NT2/D1 (cell line): ENCODE measurements at regions not wholly inside any gene's neighbourhood (a gene's known extent, or its start where the extent isn't known, plus 50 kb on each side); places are given as distances from the start of the nearest gene placed in this dataset.

ENCODE experiments used
- DNase-seq: peaks from one replicate; pipeline ENCODE4 v3.0.0-alpha.2; 2011; ENCODE audit warnings: low read depth, low spot score
- H3K27me3 ChIP-seq: 2 replicates; pipeline ENCODE4 v1.6.0; 2011; ENCODE audit warnings: mild to moderate bottlenecking; ENCODE audit not compliant: insufficient read length, insufficient read depth
- H3K36me3 ChIP-seq: 2 replicates; pipeline ENCODE4 v1.6.1; 2011; ENCODE audit warnings: mild to moderate bottlenecking, low read length, mixed read lengths; ENCODE audit not compliant: insufficient read depth, insufficient read length
- H3K4me1 ChIP-seq: 2 replicates; pipeline ENCODE4 v1.5.1; 2011; ENCODE audit not compliant: insufficient read depth, insufficient read length
- H3K4me3 ChIP-seq: 2 replicates; pipeline ENCODE4 v1.5.1; 2011; ENCODE audit warnings: low read depth; ENCODE audit not compliant: insufficient read length
- H3K9ac ChIP-seq: 2 replicates; pipeline ENCODE4 v1.6.0; 2011; ENCODE audit warnings: low read depth; ENCODE audit not compliant: insufficient read length
- H3K9me3 ChIP-seq: 2 replicates; pipeline ENCODE4 v1.5.1; 2011; ENCODE audit warnings: mild to moderate bottlenecking, low read length; ENCODE audit not compliant: insufficient read depth
- SUZ12 ChIP-seq: IDR thresholded peaks from 2 replicates; pipeline ENCODE4 v1.6.1; 2011; ENCODE audit not compliant: insufficient read length, insufficient read depth; ENCODE audit errors: extremely low read depth
- YY1 ChIP-seq: IDR thresholded peaks from 2 replicates; pipeline ENCODE4 v1.6.1; 2011; ENCODE audit not compliant: insufficient read length, insufficient read depth
- ZNF274 ChIP-seq: IDR thresholded peaks from 2 replicates; pipeline ENCODE4 v1.6.1; 2011; ENCODE audit warnings: mild to moderate bottlenecking, low read depth, low read length

DNA sequence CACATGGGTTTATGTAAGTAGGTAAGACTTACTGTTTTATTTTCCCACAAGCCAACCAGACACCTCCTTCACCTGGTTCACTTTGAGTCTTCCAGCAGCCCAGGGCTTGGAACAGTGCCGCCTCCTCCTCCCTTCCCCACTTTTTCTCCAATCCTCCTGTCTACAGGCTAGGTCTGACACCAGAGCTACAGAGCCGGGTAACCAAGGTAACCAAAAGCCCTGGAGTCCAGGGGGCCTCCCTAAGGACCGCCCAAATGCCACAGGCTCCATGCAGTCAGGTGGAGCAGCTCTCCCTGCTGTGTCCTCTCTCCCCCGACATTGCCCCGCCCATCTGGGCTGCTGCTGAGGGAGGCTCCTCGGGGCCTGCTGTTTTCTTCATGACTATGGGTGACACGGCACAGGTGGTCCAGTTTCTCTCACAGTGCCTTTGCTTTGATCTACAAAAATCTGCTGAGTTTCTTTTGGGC is 138.0 kb upstream of the EFNA5 start:
- peak overlapping the region; percentile 42 for H3K9ac ChIP-seq
- no peaks in the 10 kb centered on the region for H3K36me3 ChIP-seq
- peaks cover 4% of the 10 kb centered on the region for H3K4me1 ChIP-seq
- H3K4me3 ChIP-seq: no peak overlapping the region
- TF ChIP-seq YY1 (no peak), ZNF274 (no peak), SUZ12 (no peak)
- no peaks in the 10 kb centered on the region for H3K9me3 ChIP-seq
- peak; percentile 68 for DNase-seq
- H3K27me3 ChIP-seq: no peaks in the 10 kb centered on the region

DNA sequence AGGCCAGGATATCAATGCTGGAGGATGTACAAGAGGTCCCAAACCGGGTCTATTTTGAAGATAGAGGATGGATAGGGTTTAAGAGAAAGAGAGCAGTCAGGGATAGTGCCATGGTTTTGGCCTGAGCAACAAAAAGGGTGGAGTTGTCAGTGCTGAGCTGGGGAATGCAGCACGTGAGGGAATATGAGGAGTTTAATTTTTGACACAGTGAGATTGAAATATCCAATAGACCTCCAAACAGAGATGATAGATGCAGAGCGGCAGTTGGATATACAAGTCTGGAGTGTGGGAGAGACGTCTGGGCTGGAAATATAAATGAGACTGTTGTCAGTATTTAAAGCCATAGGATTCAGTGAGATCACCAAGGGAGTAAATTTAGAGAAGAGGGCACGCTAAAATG is 136.7 kb upstream of the EFNA5 start:
- Histone ChIP-seq H3K4me1 (peaks cover 4% of the 10 kb centered on the region), H3K9me3 (no peaks in the 10 kb centered on the region), H3K36me3 (no peaks in the 10 kb centered on the region), H3K27me3 (no peaks in the 10 kb centered on the region), H3K9ac (no peak overlapping the region), H3K4me3 (no peak overlapping the region)
- DNase-seq: no peak
- TF ChIP-seq YY1 (no peak), SUZ12 (no peak), ZNF274 (no peak)

DNA sequence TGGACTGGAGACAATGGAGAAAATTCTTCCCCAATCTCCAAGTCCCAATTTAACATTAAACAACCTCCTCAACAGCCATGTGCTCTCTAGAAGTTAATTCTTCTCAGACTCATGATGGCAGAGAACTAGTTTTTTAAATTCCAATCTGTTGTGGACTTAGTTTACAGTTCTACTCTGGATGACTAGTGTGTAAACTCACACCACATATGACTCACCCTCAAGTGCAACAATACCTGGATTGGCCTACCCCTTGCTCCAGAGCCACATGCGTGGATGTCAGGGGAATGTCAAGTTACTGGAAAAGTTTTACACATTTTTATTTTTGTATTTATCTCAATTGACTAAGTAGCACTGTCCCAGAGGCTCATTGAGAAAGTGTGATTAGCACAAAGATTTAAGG is 136.0 kb upstream of the EFNA5 start:
- Histone ChIP-seq H3K36me3 (no peaks in the 10 kb centered on the region), H3K27me3 (no peaks in the 10 kb centered on the region), H3K9me3 (no peaks in the 10 kb centered on the region), H3K9ac (no peak overlapping the region), H3K4me3 (no peak overlapping the region), H3K4me1 (peaks cover 4% of the 10 kb centered on the region)
- DNase-seq: no peak
- TF ChIP-seq YY1: no peak
- TF ChIP-seq ZNF274: no peak
- no peak for TF ChIP-seq SUZ12

DNA sequence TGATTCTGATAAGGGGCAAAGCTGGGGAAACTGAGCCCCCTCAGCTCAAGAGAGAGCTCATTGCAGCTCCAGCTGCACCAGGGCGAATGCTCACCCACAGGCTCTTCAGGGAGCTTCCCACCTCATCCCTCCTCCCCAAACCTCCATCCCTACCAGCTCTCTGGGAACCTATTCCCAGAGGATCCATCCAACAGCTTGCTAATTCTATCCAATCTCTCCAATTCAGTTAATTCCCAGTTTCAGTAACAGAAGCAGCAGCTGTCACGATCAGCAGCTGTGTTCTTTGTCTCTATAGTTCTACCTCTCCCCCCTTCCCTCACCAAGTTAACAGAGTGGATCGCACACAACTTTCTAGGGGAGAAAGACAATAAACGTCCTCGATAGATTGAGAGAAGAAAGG is 135.5 kb upstream of the EFNA5 start:
- TF ChIP-seq ZNF274: no peak
- no peak for DNase-seq
- no peak overlapping the region for H3K4me3 ChIP-seq
- no peaks in the 10 kb centered on the region for H3K27me3 ChIP-seq
- no peaks in the 10 kb centered on the region for H3K9me3 ChIP-seq
- no peaks in the 10 kb centered on the region for H3K36me3 ChIP-seq
- H3K4me1 ChIP-seq: peaks cover 4% of the 10 kb centered on the region
- H3K9ac ChIP-seq: no peak overlapping the region

DNA sequence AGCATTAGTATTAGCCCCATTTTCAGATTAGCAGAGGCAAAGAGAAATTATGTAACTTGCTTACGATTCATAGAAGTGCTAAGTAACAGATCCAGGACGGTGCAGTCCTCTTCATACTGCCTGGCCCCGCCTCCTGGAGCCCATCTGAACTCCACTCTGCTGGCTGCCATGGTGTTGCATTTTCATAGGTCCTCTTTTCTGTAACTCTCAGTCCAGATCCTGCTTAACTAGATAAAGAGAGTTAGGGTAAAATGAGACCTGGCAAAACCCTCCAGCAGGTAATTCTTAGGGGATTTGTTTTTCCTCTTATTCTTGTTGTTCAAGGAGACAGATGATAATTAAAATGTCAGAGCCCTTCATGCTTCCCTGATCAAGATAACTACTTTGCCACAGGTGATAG is 135.1 kb upstream of the EFNA5 start:
- Histone ChIP-seq H3K9ac (no peak overlapping the region), H3K4me1 (peaks cover 4% of the 10 kb centered on the region), H3K4me3 (no peak overlapping the region), H3K36me3 (no peaks in the 10 kb centered on the region), H3K9me3 (no peaks in the 10 kb centered on the region), H3K27me3 (no peaks in the 10 kb centered on the region)
- DNase-seq: no peak
- TF ChIP-seq YY1: no peak
- no peak for TF ChIP-seq ZNF274
- TF ChIP-seq SUZ12: no peak

DNA sequence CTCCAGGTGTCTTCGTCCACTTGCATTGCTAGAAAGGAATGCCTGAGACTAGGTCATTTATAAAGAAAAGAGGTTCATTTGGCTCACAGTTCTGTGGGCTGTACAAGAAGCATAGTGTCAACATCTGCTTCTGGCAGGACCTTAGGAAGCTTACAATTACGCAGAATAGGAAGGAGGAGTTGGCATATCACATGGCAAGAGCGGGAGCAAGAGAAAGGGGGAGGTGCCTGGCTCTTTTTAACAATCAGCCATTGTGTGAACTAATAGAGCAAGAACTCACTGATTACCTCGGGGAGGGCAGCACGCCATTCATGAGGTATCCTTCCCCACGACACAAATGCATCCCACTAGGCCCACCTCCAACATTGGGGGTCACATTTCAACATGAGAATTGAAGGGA is 134.4 kb upstream of the EFNA5 start:
- H3K9ac ChIP-seq: no peak overlapping the region
- peaks cover 4% of the 10 kb centered on the region for H3K4me1 ChIP-seq
- H3K9me3 ChIP-seq: no peaks in the 10 kb centered on the region
- no peak overlapping the region for H3K4me3 ChIP-seq
- no peak for DNase-seq
- TF ChIP-seq YY1 (no peak), SUZ12 (no peak), ZNF274 (no peak)
- H3K36me3 ChIP-seq: no peaks in the 10 kb centered on the region
- H3K27me3 ChIP-seq: no peaks in the 10 kb centered on the region

DNA sequence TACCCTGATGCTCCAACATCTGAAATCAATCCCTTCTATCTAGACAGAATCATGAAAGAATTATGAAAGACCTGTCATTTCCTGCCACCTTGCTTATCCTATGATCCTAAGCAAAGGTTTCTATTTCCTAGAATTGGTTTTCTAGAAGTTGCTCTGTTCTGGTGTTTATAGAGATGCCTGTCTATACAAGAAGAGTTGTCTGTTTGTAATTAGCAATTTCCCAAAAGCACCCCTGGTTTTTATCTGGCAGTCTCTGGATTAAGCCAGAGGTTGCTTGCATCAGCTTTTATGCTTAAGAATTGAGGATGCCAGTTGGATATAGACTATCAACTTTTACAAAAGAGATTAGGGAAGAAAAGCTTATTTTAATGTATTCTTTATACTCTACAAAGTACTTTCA is 133.0 kb upstream of the EFNA5 start:
- H3K9me3 ChIP-seq: no peaks in the 10 kb centered on the region
- DNase-seq: no peak
- no peaks in the 10 kb centered on the region for H3K36me3 ChIP-seq
- H3K4me3 ChIP-seq: no peak overlapping the region
- no peak overlapping the region for H3K9ac ChIP-seq
- TF ChIP-seq YY1 (no peak), ZNF274 (no peak), SUZ12 (no peak)
- peaks cover 4% of the 10 kb centered on the region for H3K4me1 ChIP-seq
- no peaks in the 10 kb centered on the region for H3K27me3 ChIP-seq

DNA sequence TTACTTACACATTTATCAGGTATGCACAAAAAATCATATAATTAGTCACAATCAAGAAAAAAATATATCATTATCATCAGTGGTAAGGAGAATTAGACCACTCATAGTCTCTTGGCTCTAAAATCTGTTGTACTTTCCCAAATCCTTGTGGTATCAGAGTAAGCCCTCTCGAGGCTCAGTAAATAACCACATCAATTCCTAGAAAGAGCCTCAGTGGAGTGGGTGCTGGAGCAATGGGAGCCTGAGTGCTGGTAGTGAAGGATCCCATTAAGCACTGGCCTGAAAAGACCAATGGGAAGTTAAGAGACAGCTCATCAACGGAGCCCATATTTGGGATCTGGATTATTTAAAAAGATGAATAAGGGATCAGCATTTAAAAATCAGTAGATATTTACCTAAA is 130.3 kb upstream of the EFNA5 start:
- no peaks in the 10 kb centered on the region for H3K27me3 ChIP-seq
- H3K4me3 ChIP-seq: no peak overlapping the region
- no peak overlapping the region for H3K9ac ChIP-seq
- H3K9me3 ChIP-seq: no peaks in the 10 kb centered on the region
- no peaks in the 10 kb centered on the region for H3K4me1 ChIP-seq
- no peaks in the 10 kb centered on the region for H3K36me3 ChIP-seq
- no peak for DNase-seq
- TF ChIP-seq SUZ12 (no peak), ZNF274 (no peak), YY1 (no peak)
